RWPE1 (cell line): ENCODE measurements at regions not wholly inside any gene's neighbourhood (a gene's known extent, or its start where the extent isn't known, plus 50 kb on each side); places are given as distances from the start of the nearest gene placed in this dataset.

ENCODE experiments used
- CTCF ChIA-PET: fragments of 350-600 bp; sonication (Branson Sonifier 250); formaldehyde crosslinking; extraction: SDS; loops from one replicate; lab custom pipeline; 2021; lab: Yijun Ruan, JAX
- POLR2A ChIA-PET: fragments of 400-600 bp; formaldehyde crosslinking; extraction: SDS; loops from one replicate; lab custom pipeline; 2020; ENCODE audit warnings: antibody characterized with exemption; ENCODE audit not compliant: low non-redundant PET; lab: Yijun Ruan, JAX
- DNase-seq: peaks from one replicate; pipeline ENCODE4 v3.0.0; 2012; ENCODE audit warnings: low spot score
- H3K27ac ChIP-seq: fragments of 450-650 bp; 2 replicates; pipeline ENCODE4 v1.5.1; 2017
- CTCF ChIP-seq: fragments of 450-650 bp; conservative IDR thresholded peaks from 2 replicates; pipeline ENCODE4 v1.5.1; 2017; ENCODE audit warnings: low read depth, mild to moderate bottlenecking

GRCh38 chr5:166163996-166164610 is 2127.3 kb upstream of the WWC1 start:
- DNase-seq, result no peak
- POLR2A ChIA-PET, result no interaction called here
- no peak for TF ChIP-seq CTCF
- CTCF ChIA-PET, result no interaction called here
- H3K27ac ChIP-seq, result no peak overlapping the region

GRCh38 chr5:166165596-166165995 is 2125.8 kb upstream of the WWC1 start:
- POLR2A ChIA-PET, result no interaction called here
- TF ChIP-seq CTCF, result no peak

GRCh38 chr5:166166071-166166470 is 2125.4 kb upstream of the WWC1 start:
- TF ChIP-seq CTCF, result no peak
- POLR2A ChIA-PET, result no interaction called here

More at GRCh38 chr5:166165596-166165995, 2125.8 kb upstream of the WWC1 start:
- peak; percentile 36 for DNase-seq
- H3K27ac ChIP-seq, result no peak overlapping the region
- CTCF ChIA-PET, result no interaction called here

GRCh38 chr5:166172597-166172996 is 2118.8 kb upstream of the WWC1 start:
- ChIA-PET CTCF (interaction anchor here (0.6 kb wide), 2 partner anchors 1167 to 1614 kb away, joined by 5 to 6 read pairs; no protein-coding TSS in a partner anchor), POLR2A (no interaction called here)
- H3K27ac ChIP-seq, result no peak overlapping the region
- TF ChIP-seq CTCF, result no peak
- no peak for DNase-seq

More at GRCh38 chr5:166166071-166166470, 2125.4 kb upstream of the WWC1 start:
- H3K27ac ChIP-seq, result no peak overlapping the region
- DNase-seq, result no peak
- CTCF ChIA-PET, result interaction anchor here (0.7 kb wide), 1 partner anchor 71 kb away, joined by 3 read pairs; no protein-coding TSS in a partner anchor

GRCh38 chr5:166178411-166179080 is 2112.9 kb upstream of the WWC1 start:
- POLR2A ChIA-PET, result no interaction called here
- no peak overlapping the region for H3K27ac ChIP-seq
- DNase-seq, result no peak
- CTCF ChIA-PET, result interaction anchor here (0.9 kb wide), 1 partner anchor 14 kb away, joined by 4 read pairs; no protein-coding TSS in a partner anchor
- no peak for TF ChIP-seq CTCF

GRCh38 chr5:166185185-166185584 is 2106.3 kb upstream of the WWC1 start:
- DNase-seq, result no peak
- H3K27ac ChIP-seq, result no peak overlapping the region
- no peak for TF ChIP-seq CTCF
- POLR2A ChIA-PET, result no interaction called here
- CTCF ChIA-PET, result interaction anchor here (0.7 kb wide), 1 partner anchor 58 kb away, joined by 3 read pairs; no protein-coding TSS in a partner anchor
